Amygdala (tissue), 56 donors: ENCODE measurements at regions not wholly inside any gene's neighbourhood (a gene's known extent, or its start where the extent isn't known, plus 50 kb on each side); places are given as distances from the start of the nearest gene placed in this dataset.
"Not testable (repeated sequence)": the region's sequence is repeated elsewhere in the genome, so short reads cannot be mapped to it uniquely, and the experiment has no call there.

Source experiments
- DNase-seq, 56 donors: peaks; one replicate each; lab custom pipeline; 2025; lab: John Stamatoyannopoulos, UW

- no peak for DNase-seq
Observed at GRCh38 chr10:21043044-21043443, 145.9 kb upstream of the NEBL start.

- DNase-seq, result no peak
Observed at GRCh38 chr10:21042536-21042935, 145.4 kb upstream of the NEBL start.

- DNase-seq, result no peak
Observed at GRCh38 chr10:21041763-21042458, 144.8 kb upstream of the NEBL start.

- no peak for DNase-seq
Observed at GRCh38 chr10:21039721-21040120, 142.6 kb upstream of the NEBL start.

GRCh38 chr10:21036757-21037156 is 139.6 kb upstream of the NEBL start:
- DNase-seq, result no peak

- DNase-seq, result not testable (repeated sequence)
Observed at GRCh38 chr10:21034770-21035169, 137.7 kb upstream of the NEBL start.

- no peak for DNase-seq
Observed at GRCh38 chr10:21034241-21034640, 137.1 kb upstream of the NEBL start.

- no peak for DNase-seq
Observed at GRCh38 chr10:21032587-21033319, 135.6 kb upstream of the NEBL start.

GRCh38 chr10:21031232-21031795 is 134.2 kb upstream of the NEBL start:
- DNase-seq, result peak in 1 of 56 donors; percentile 8

GRCh38 chr10:21030091-21030490 is 133.0 kb upstream of the NEBL start:
- no peak for DNase-seq

GRCh38 chr10:21022821-21023220 is 125.7 kb upstream of the NEBL start:
- DNase-seq, result no peak

- no peak for DNase-seq
Observed at GRCh38 chr10:21021843-21022594, 124.9 kb upstream of the NEBL start.

GRCh38 chr10:21021231-21021630 is 124.1 kb upstream of the NEBL start:
- DNase-seq, result peak in 4 of 56 donors; percentile 3 to 32 (median 9)

- no peak for DNase-seq
Observed at GRCh38 chr10:21020545-21020944, 123.4 kb upstream of the NEBL start.

- DNase-seq, result no peak
Observed at GRCh38 chr10:21019436-21019835, 122.3 kb upstream of the NEBL start.

GRCh38 chr10:21015851-21016250 is 118.7 kb upstream of the NEBL start:
- DNase-seq, result no peak

- DNase-seq, result no peak
Observed at GRCh38 chr10:21014141-21014540, 117.0 kb upstream of the NEBL start.

- DNase-seq, result no peak
Observed at GRCh38 chr10:21011433-21012018, 114.4 kb upstream of the NEBL start.

- no peak for DNase-seq
Observed at GRCh38 chr10:21010615-21011014, 113.5 kb upstream of the NEBL start.

GRCh38 chr10:21003240-21003822 is 106.2 kb upstream of the NEBL start:
- no peak for DNase-seq
